Stimulated activated CD4-positive, alpha-beta T cell treated with anti-CD3 and anti-CD28 coated beads, Interleukin-12 subunit alpha, Interleukin-12 subunit beta, amount 100 ng/mL, for 4 hours (primary cell): ENCODE measurements at regions not wholly inside any gene's neighbourhood (a gene's known extent, or its start where the extent isn't known, plus 50 kb on each side); places are given as distances from the start of the nearest gene placed in this dataset.
"Not testable (repeated sequence)": the region's sequence is repeated elsewhere in the genome, so short reads cannot be mapped to it uniquely, and the experiment has no call there.

Experiments used
- DNase-seq: peaks from one replicate; pipeline ENCODE4 v3.0.0-alpha.2; 2020

- no peak for DNase-seq
Measured at GRCh38 chr20:43363506-43363905, 94.2 kb upstream of the SRSF6 start.

- no peak for DNase-seq
Measured at GRCh38 chr20:43361526-43361925, 96.2 kb upstream of the SRSF6 start.

- DNase-seq, result no peak
Measured at GRCh38 chr20:43360016-43360415, 97.7 kb upstream of the SRSF6 start.

- DNase-seq, result no peak
Measured at GRCh38 chr20:43358811-43359210, 98.9 kb upstream of the SRSF6 start.

- DNase-seq, result no peak
Measured at GRCh38 chr20:43357352-43357751, 100.3 kb upstream of the SRSF6 start.

- no peak for DNase-seq
Measured at GRCh38 chr20:43355610-43356009, 102.1 kb upstream of the SRSF6 start.

GRCh38 chr20:43352996-43353395, 104.7 kb upstream of the SRSF6 start:
- DNase-seq, result no peak

GRCh38 chr20:43350694-43351093, 107.0 kb upstream of the SRSF6 start:
- DNase-seq, result not testable (repeated sequence)

- no peak for DNase-seq
Measured at GRCh38 chr20:43349841-43350240, 107.9 kb upstream of the SRSF6 start.

GRCh38 chr20:43347839-43348238, 109.9 kb upstream of the SRSF6 start:
- not testable (repeated sequence) for DNase-seq

- no peak for DNase-seq
Measured at GRCh38 chr20:43345676-43346075, 112.0 kb upstream of the SRSF6 start.

GRCh38 chr20:43341511-43341910, 116.2 kb upstream of the SRSF6 start:
- no peak for DNase-seq

- no peak for DNase-seq
Measured at GRCh38 chr20:43337036-43337435, 120.7 kb upstream of the SRSF6 start.

- no peak for DNase-seq
Measured at GRCh38 chr20:43334080-43334479, 123.6 kb upstream of the SRSF6 start.

GRCh38 chr20:43331906-43332305, 125.8 kb upstream of the SRSF6 start:
- DNase-seq, result no peak

GRCh38 chr20:43328697-43329096, 129.0 kb upstream of the SRSF6 start:
- no peak for DNase-seq

- DNase-seq, result not testable (repeated sequence)
Measured at GRCh38 chr20:43327234-43327633, 130.5 kb upstream of the SRSF6 start.

GRCh38 chr20:43325926-43326325, 131.8 kb upstream of the SRSF6 start:
- DNase-seq, result no peak

- DNase-seq, result no peak
Measured at GRCh38 chr20:43323592-43323991, 133.9 kb upstream of the PTPRT start.

- no peak for DNase-seq
Measured at GRCh38 chr20:43322851-43323250, 133.1 kb upstream of the PTPRT start.

GRCh38 chr20:43320536-43320935, 130.8 kb upstream of the PTPRT start:
- DNase-seq, result no peak

- DNase-seq, result no peak
Measured at GRCh38 chr20:43318755-43319297, 129.1 kb upstream of the PTPRT start.

- DNase-seq, result no peak
Measured at GRCh38 chr20:43316271-43316670, 126.6 kb upstream of the PTPRT start.

- DNase-seq, result no peak
Measured at GRCh38 chr20:43309266-43309665, 119.6 kb upstream of the PTPRT start.

- DNase-seq, result no peak
Measured at GRCh38 chr20:43306837-43307236, 117.1 kb upstream of the PTPRT start.

- no peak for DNase-seq
Measured at GRCh38 chr20:43305749-43306148, 116.0 kb upstream of the PTPRT start.
